Brain microvascular endothelial cell (primary cell): ENCODE measurements at regions not wholly inside any gene's neighbourhood (a gene's known extent, or its start where the extent isn't known, plus 50 kb on each side); places are given as distances from the start of the nearest gene placed in this dataset.
A peak's percentile ranks its signal among the peaks of the same experiment; 100 is the strongest.

Experiments used
- DNase-seq: peaks from one replicate; pipeline ENCODE4 v3.0.0-alpha.2; 2020
- H3K27ac ChIP-seq: fragments of 250-450 bp; sonication (Bioruptor Pico); 2 replicates; pipeline ENCODE4 v1.5.1; 2020; ENCODE audit warnings: mild to moderate bottlenecking, moderate library complexity
- H3K27me3 ChIP-seq: fragments of 250-450 bp; sonication (Bioruptor Pico); replicated peaks from 2 replicates; pipeline ENCODE4 v1.5.1; 2020; ENCODE audit warnings: mild to moderate bottlenecking
- H3K36me3 ChIP-seq: fragments of 250-450 bp; sonication (Bioruptor Pico); replicated peaks from 2 replicates; pipeline ENCODE4 v1.5.1; 2020; ENCODE audit warnings: mild to moderate bottlenecking
- H3K4me3 ChIP-seq: 2 replicates; pipeline ENCODE4 v1.5.1; 2011; ENCODE audit warnings: low read depth, mild to moderate bottlenecking, control low read depth, low read length, moderate library complexity
- CTCF ChIP-seq: IDR thresholded peaks from 2 replicates; pipeline ENCODE4 v1.5.1; 2011; ENCODE audit warnings: low read depth, mild to moderate bottlenecking, moderate library complexity, low read length, control low read depth, inconsistent platforms; ENCODE audit errors: missing control alignments
- in situ Hi-C: cut with HindIII; loops from 2 replicates; pipeline ENCODE4 v1.10.0; 2017; ENCODE audit warnings: low sequenced_read_pairs, low pct_ligation_motif_present

DNA sequence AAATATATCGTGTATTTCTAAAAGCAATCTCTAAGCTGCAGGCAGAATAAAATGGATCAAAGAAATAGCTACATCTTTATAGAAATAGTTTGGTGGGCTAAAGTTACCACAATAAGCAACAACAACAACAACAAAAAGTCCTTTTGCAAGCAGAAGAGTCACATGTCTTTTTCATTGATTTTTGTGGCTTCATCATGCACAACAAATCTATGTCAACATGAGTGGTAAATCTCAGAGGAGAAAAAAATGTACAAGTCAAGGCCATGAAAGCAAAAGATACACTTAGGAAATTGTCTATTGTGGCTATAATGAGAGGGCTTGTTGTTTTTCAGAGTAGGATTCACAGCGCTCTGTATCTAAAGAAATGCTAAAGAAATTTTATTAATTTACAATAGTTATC lies 269.7 kb downstream of the GRB14 start:
- in situ Hi-C loops: no loop called here
- no peak for TF ChIP-seq CTCF

DNA sequence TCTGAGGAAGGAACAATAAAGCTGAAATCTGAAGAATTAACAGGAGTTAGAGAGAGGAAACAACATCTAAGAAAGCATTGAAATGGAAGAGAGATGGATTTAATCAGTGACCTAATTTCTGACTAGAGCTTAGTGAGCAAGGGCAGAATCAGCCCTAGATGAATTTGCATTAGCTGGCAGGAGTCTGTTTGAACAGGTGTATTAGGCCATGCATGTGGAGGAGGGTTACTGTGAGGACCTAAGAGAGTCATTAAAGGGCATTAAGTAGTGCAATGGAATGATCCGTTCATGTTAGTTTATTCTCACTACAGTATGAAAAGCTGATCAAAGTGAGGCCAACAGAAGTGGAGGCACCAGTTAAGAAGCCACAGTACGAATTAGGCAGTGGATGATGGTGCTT lies 285.3 kb downstream of the GRB14 start:
- Histone ChIP-seq H3K27ac (no peak overlapping the region), H3K4me3 (no peak overlapping the region), H3K36me3 (no peaks in the 10 kb centered on the region), H3K27me3 (no peaks in the 10 kb centered on the region)
- no peak for TF ChIP-seq CTCF
- in situ Hi-C loops: no loop called here
- no peak for DNase-seq

More for the DNA sequence above, 269.7 kb downstream of the GRB14 start:
- Histone ChIP-seq H3K4me3 (no peak overlapping the region), H3K27me3 (no peaks in the 10 kb centered on the region), H3K27ac (no peak overlapping the region), H3K36me3 (no peaks in the 10 kb centered on the region)
- DNase-seq: no peak

DNA sequence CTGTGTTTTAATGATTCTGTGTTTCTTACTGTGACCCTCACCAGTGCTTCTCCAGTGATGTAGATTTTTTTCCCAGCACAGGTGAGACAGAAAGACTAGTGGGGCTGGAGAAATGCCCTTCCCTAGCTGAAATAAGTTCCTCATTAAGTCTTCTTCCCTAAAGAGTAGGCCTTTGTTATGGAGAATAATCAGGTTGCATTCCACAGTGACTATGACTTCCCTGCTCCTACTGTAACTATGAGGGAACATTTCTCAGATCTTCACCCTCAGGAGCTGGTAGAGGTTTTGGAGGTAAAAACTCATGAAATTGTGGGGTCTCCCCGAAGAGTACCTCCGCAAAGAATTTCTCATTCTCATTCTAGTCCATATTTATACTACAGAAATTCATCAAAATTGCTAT lies 286.2 kb downstream of the GRB14 start:
- no peak for DNase-seq
- in situ Hi-C loops: no loop called here
- Histone ChIP-seq H3K27me3 (no peaks in the 10 kb centered on the region), H3K4me3 (no peak overlapping the region), H3K36me3 (no peaks in the 10 kb centered on the region), H3K27ac (no peak overlapping the region)
- no peak for TF ChIP-seq CTCF

DNA sequence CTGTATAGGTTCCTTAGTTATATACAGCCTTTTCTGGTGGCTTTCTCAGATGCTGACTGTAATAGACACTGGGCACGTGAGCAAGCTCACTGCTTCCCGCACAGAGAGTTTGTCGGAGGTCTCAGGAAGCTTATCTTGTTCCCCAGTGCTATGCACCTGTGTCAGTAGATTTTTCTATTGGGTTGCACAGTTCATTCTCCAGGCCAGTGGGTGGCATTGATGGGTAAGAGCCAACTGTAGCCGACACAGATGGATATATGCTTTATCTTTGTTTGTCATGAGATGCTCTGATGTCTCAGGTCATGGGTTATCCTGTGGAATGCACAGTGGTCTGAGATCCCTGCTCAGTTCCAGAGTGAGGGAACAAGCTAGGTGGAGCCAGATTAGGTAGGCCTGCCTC lies 293.0 kb downstream of the GRB14 start:
- in situ Hi-C loops: no loop called here
- no peak overlapping the region for H3K27ac ChIP-seq

GRCh38 chr2:164323978-164324377 lies 297.3 kb downstream of the GRB14 start:
- H3K36me3 ChIP-seq: no peaks in the 10 kb centered on the region
- H3K27ac ChIP-seq: no peak overlapping the region
- H3K27me3 ChIP-seq: no peaks in the 10 kb centered on the region
- no peak for TF ChIP-seq CTCF
- in situ Hi-C loops: no loop called here
- DNase-seq: no peak
- H3K4me3 ChIP-seq: no peak overlapping the region

More for the DNA sequence above, 293.0 kb downstream of the GRB14 start:
- H3K4me3 ChIP-seq: no peak overlapping the region
- no peaks in the 10 kb centered on the region for H3K27me3 ChIP-seq
- H3K36me3 ChIP-seq: no peaks in the 10 kb centered on the region
- TF ChIP-seq CTCF: no peak
- no peak for DNase-seq

DNA sequence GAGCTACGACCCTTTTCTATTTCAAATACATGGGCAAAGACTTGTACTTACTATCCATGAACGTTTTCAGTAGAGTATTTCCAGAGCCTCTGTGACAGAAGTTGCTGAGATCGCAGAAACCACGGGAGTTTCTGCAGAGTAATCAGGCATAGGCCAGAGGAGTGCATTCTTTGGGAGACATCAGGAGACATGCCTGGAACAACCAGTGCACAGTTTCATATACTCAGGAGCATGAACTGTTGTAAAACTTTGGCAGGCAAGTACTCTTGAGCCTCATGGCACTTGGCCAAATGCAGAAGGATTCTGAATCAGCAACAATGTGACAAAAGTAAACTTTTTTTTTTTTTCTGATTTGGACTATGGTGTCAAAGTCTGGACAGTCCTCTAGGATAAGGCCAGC lies 307.1 kb downstream of the GRB14 start:
- H3K36me3 ChIP-seq: no peaks in the 10 kb centered on the region
- DNase-seq: peak; percentile 45
- no peak for TF ChIP-seq CTCF
- no peak overlapping the region for H3K27ac ChIP-seq
- in situ Hi-C loops: no loop called here
- no peak overlapping the region for H3K4me3 ChIP-seq
- H3K27me3 ChIP-seq: no peaks in the 10 kb centered on the region
